ENCODE measurements at regions not wholly inside any gene's neighbourhood (a gene's known extent, or its start where the extent isn't known, plus 50 kb on each side); places are given as distances from the start of the nearest gene placed in this dataset.

GRCh38 chr10:104540181-104540580, 100.9 kb upstream of the SORCS3 start:
- no peak overlapping the region for H3K4me2 ChIP-seq (ENCODE audit: low read length)
- no peaks in the 10 kb centered on the region for H3K27me3 ChIP-seq (ENCODE audit: control insufficient read depth, insufficient read depth, low read length)
- H3K36me3 ChIP-seq (ENCODE audit: insufficient read depth, low read length), result no peaks in the 10 kb centered on the region
- no peak overlapping the region for H3K4me3 ChIP-seq (ENCODE audit: low read length)
- H3K9me3 ChIP-seq (replicated peaks; ENCODE audit: low read length), result no peaks in the 10 kb centered on the region
- H3K9ac ChIP-seq (ENCODE audit: low read depth, low read length), result no peak overlapping the region
- no peaks in the 10 kb centered on the region for H3K4me1 ChIP-seq (ENCODE audit: control insufficient read depth, insufficient read depth, low read length)

GRCh38 chr10:104541820-104542219, 99.3 kb upstream of the SORCS3 start:
- Histone ChIP-seq H3K4me3 (ENCODE audit: low read length) (no peak overlapping the region), H3K9me3 (replicated peaks; ENCODE audit: low read length) (no peaks in the 10 kb centered on the region), H3K27me3 (ENCODE audit: control insufficient read depth, insufficient read depth, low read length) (peaks cover 3% of the 10 kb centered on the region), H3K36me3 (ENCODE audit: insufficient read depth, low read length) (no peaks in the 10 kb centered on the region), H3K9ac (ENCODE audit: low read depth, low read length) (no peak overlapping the region), H3K4me1 (ENCODE audit: control insufficient read depth, insufficient read depth, low read length) (no peaks in the 10 kb centered on the region), H3K4me2 (ENCODE audit: low read length) (no peak overlapping the region)

- no peaks in the 10 kb centered on the region for H3K4me1 ChIP-seq (ENCODE audit: control insufficient read depth, insufficient read depth, low read length)
- H3K27me3 ChIP-seq (ENCODE audit: control insufficient read depth, insufficient read depth, low read length), result peaks cover 3% of the 10 kb centered on the region
- no peak overlapping the region for H3K4me2 ChIP-seq (ENCODE audit: low read length)
- no peaks in the 10 kb centered on the region for H3K36me3 ChIP-seq (ENCODE audit: insufficient read depth, low read length)
- H3K9ac ChIP-seq (ENCODE audit: low read depth, low read length), result no peak overlapping the region
- no peaks in the 10 kb centered on the region for H3K9me3 ChIP-seq (replicated peaks; ENCODE audit: low read length)
- H3K4me3 ChIP-seq (ENCODE audit: low read length), result no peak overlapping the region
These were observed 94.8 kb upstream of the SORCS3 start for GRCh38 chr10:104546336-104546735.

- Histone ChIP-seq H3K27me3 (ENCODE audit: control insufficient read depth, insufficient read depth, low read length) (peaks cover 3% of the 10 kb centered on the region), H3K9me3 (replicated peaks; ENCODE audit: low read length) (no peaks in the 10 kb centered on the region), H3K9ac (ENCODE audit: low read depth, low read length) (no peak overlapping the region), H3K4me1 (ENCODE audit: control insufficient read depth, insufficient read depth, low read length) (no peaks in the 10 kb centered on the region), H3K36me3 (ENCODE audit: insufficient read depth, low read length) (no peaks in the 10 kb centered on the region), H3K4me2 (ENCODE audit: low read length) (no peak overlapping the region), H3K4me3 (ENCODE audit: low read length) (no peak overlapping the region)
These were observed 94.3 kb upstream of the SORCS3 start for GRCh38 chr10:104546756-104547155.

GRCh38 chr10:104548090-104548489, 93.0 kb upstream of the SORCS3 start:
- Histone ChIP-seq H3K4me3 (ENCODE audit: low read length) (no peak overlapping the region), H3K27me3 (ENCODE audit: control insufficient read depth, insufficient read depth, low read length) (peaks cover 3% of the 10 kb centered on the region), H3K4me2 (ENCODE audit: low read length) (no peak overlapping the region), H3K36me3 (ENCODE audit: insufficient read depth, low read length) (no peaks in the 10 kb centered on the region), H3K9me3 (replicated peaks; ENCODE audit: low read length) (no peaks in the 10 kb centered on the region), H3K9ac (ENCODE audit: low read depth, low read length) (no peak overlapping the region), H3K4me1 (ENCODE audit: control insufficient read depth, insufficient read depth, low read length) (no peaks in the 10 kb centered on the region)

- Histone ChIP-seq H3K4me3 (ENCODE audit: low read length) (no peak overlapping the region), H3K27me3 (ENCODE audit: control insufficient read depth, insufficient read depth, low read length) (no peaks in the 10 kb centered on the region), H3K9me3 (replicated peaks; ENCODE audit: low read length) (no peaks in the 10 kb centered on the region), H3K9ac (ENCODE audit: low read depth, low read length) (no peak overlapping the region), H3K36me3 (ENCODE audit: insufficient read depth, low read length) (no peaks in the 10 kb centered on the region), H3K4me2 (ENCODE audit: low read length) (no peak overlapping the region), H3K4me1 (ENCODE audit: control insufficient read depth, insufficient read depth, low read length) (no peaks in the 10 kb centered on the region)
These were observed 84.3 kb upstream of the SORCS3 start for GRCh38 chr10:104556831-104557230.

- Histone ChIP-seq H3K27me3 (ENCODE audit: control insufficient read depth, insufficient read depth, low read length) (no peaks in the 10 kb centered on the region), H3K4me3 (ENCODE audit: low read length) (no peak overlapping the region), H3K9me3 (replicated peaks; ENCODE audit: low read length) (no peaks in the 10 kb centered on the region), H3K9ac (ENCODE audit: low read depth, low read length) (no peak overlapping the region), H3K4me1 (ENCODE audit: control insufficient read depth, insufficient read depth, low read length) (no peaks in the 10 kb centered on the region), H3K4me2 (ENCODE audit: low read length) (no peak overlapping the region), H3K36me3 (ENCODE audit: insufficient read depth, low read length) (no peaks in the 10 kb centered on the region)
These were observed 83.1 kb upstream of the SORCS3 start for GRCh38 chr10:104557966-104558365.

GRCh38 chr10:104559935-104560334, 81.2 kb upstream of the SORCS3 start:
- H3K4me1 ChIP-seq (ENCODE audit: control insufficient read depth, insufficient read depth, low read length), result no peaks in the 10 kb centered on the region
- H3K9me3 ChIP-seq (replicated peaks; ENCODE audit: low read length), result no peaks in the 10 kb centered on the region
- no peak overlapping the region for H3K4me3 ChIP-seq (ENCODE audit: low read length)
- H3K9ac ChIP-seq (ENCODE audit: low read depth, low read length), result no peak overlapping the region
- H3K36me3 ChIP-seq (ENCODE audit: insufficient read depth, low read length), result no peaks in the 10 kb centered on the region
- no peaks in the 10 kb centered on the region for H3K27me3 ChIP-seq (ENCODE audit: control insufficient read depth, insufficient read depth, low read length)
- H3K4me2 ChIP-seq (ENCODE audit: low read length), result no peak overlapping the region

- no peaks in the 10 kb centered on the region for H3K27me3 ChIP-seq (ENCODE audit: control insufficient read depth, insufficient read depth, low read length)
- H3K4me3 ChIP-seq (ENCODE audit: low read length), result no peak overlapping the region
- H3K4me2 ChIP-seq (ENCODE audit: low read length), result no peak overlapping the region
- no peaks in the 10 kb centered on the region for H3K36me3 ChIP-seq (ENCODE audit: insufficient read depth, low read length)
- no peaks in the 10 kb centered on the region for H3K9me3 ChIP-seq (replicated peaks; ENCODE audit: low read length)
- no peaks in the 10 kb centered on the region for H3K4me1 ChIP-seq (ENCODE audit: control insufficient read depth, insufficient read depth, low read length)
- H3K9ac ChIP-seq (ENCODE audit: low read depth, low read length), result no peak overlapping the region
These were observed 78.0 kb upstream of the SORCS3 start for GRCh38 chr10:104563051-104563450.

GRCh38 chr10:104563548-104563947, 77.5 kb upstream of the SORCS3 start:
- H3K9me3 ChIP-seq (replicated peaks; ENCODE audit: low read length), result no peaks in the 10 kb centered on the region
- no peaks in the 10 kb centered on the region for H3K4me1 ChIP-seq (ENCODE audit: control insufficient read depth, insufficient read depth, low read length)
- no peak overlapping the region for H3K4me3 ChIP-seq (ENCODE audit: low read length)
- no peaks in the 10 kb centered on the region for H3K27me3 ChIP-seq (ENCODE audit: control insufficient read depth, insufficient read depth, low read length)
- no peak overlapping the region for H3K4me2 ChIP-seq (ENCODE audit: low read length)
- no peaks in the 10 kb centered on the region for H3K36me3 ChIP-seq (ENCODE audit: insufficient read depth, low read length)
- H3K9ac ChIP-seq (ENCODE audit: low read depth, low read length), result no peak overlapping the region

- Histone ChIP-seq H3K4me3 (ENCODE audit: low read length) (no peak overlapping the region), H3K4me2 (ENCODE audit: low read length) (no peak overlapping the region), H3K9ac (ENCODE audit: low read depth, low read length) (no peak overlapping the region), H3K36me3 (ENCODE audit: insufficient read depth, low read length) (no peaks in the 10 kb centered on the region), H3K27me3 (ENCODE audit: control insufficient read depth, insufficient read depth, low read length) (peaks cover 8% of the 10 kb centered on the region), H3K9me3 (replicated peaks; ENCODE audit: low read length) (no peaks in the 10 kb centered on the region), H3K4me1 (ENCODE audit: control insufficient read depth, insufficient read depth, low read length) (no peaks in the 10 kb centered on the region)
These were observed 66.7 kb upstream of the SORCS3 start for GRCh38 chr10:104574427-104574826.

GRCh38 chr10:104574838-104575237, 66.3 kb upstream of the SORCS3 start:
- H3K4me3 ChIP-seq (ENCODE audit: low read length), result no peak overlapping the region
- no peaks in the 10 kb centered on the region for H3K36me3 ChIP-seq (ENCODE audit: insufficient read depth, low read length)
- peaks cover 8% of the 10 kb centered on the region for H3K27me3 ChIP-seq (ENCODE audit: control insufficient read depth, insufficient read depth, low read length)
- H3K4me1 ChIP-seq (ENCODE audit: control insufficient read depth, insufficient read depth, low read length), result no peaks in the 10 kb centered on the region
- H3K9me3 ChIP-seq (replicated peaks; ENCODE audit: low read length), result no peaks in the 10 kb centered on the region
- H3K4me2 ChIP-seq (ENCODE audit: low read length), result no peak overlapping the region
- no peak overlapping the region for H3K9ac ChIP-seq (ENCODE audit: low read depth, low read length)
